Right forelimb (tissue), 1 donor: ENCODE measurements at regions not wholly inside any gene's neighbourhood (a gene's known extent, or its start where the extent isn't known, plus 50 kb on each side); places are given as distances from the start of the nearest gene placed in this dataset.
"Not testable (repeated sequence)": the region's sequence is repeated elsewhere in the genome, so short reads cannot be mapped to it uniquely, and the experiment has no call there.

Source experiments
- DNase-seq: peaks from one replicate; pipeline ENCODE4 v3.0.0-alpha.2; 2018

DNA sequence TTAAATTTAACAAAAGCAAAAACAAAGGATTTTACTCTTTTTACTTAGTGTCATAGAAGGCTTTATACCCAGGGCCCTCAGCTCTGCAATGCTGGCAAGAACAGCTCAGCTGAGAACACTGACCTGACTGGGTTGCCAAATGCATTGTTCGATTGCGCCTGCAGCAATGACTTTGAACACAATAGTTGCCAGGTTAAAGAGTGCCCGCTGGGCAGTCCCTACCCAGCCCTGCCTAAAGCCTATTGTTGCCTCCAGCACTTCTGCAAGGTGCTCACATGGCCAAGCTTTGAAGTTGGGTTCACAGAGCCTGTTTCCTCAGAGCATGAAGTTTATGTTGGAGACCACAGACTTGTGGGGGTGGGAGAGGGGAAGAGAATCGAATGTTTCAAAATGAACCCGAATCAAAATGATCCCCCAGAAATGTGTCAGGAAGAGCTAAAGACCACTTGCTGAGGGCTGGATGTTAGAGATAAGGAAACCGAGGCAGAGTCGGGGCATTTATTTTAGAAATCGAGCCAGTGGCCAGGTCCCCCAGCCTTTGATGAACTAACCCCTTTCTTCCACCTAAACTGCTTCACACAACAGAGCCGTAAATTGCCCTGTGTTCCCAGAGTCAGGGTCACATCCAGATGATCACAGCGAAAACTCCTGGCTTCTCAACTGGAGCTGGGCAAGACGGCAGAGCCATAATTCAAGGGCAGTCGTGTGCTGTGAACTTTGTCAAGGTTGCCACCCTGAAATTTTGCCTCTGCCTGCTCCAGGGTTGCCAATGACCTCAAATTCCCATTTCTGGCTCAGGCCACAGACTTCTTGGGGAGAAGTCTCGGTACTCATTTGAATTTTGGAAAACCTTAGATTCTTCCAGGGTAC, 55.0 kb downstream of the FOXA2 start:
- no peak for DNase-seq

GRCh38 chr20:22526512-22527012, 57.8 kb downstream of the FOXA2 start:
- no peak for DNase-seq

DNA sequence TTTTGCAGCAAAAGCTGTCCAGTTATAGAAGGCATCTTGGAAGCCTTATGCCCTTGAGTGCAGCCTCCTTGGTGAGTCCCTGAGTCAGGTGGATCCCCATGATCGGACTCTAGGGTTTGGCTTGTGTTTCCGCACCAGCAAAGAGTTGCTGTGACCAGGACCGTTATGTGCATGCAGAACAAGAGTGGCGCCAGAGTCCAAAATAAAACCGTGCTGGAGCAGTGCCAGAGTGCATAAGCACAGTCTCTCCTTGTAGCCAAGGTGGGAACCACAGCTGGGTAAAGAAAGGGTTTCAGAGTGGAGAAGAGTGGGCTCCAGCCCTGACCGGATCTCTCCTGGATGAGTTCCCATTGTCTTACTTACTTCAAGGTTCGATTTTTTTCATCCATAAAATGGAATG, 58.6 kb downstream of the FOXA2 start:
- no peak for DNase-seq

DNA sequence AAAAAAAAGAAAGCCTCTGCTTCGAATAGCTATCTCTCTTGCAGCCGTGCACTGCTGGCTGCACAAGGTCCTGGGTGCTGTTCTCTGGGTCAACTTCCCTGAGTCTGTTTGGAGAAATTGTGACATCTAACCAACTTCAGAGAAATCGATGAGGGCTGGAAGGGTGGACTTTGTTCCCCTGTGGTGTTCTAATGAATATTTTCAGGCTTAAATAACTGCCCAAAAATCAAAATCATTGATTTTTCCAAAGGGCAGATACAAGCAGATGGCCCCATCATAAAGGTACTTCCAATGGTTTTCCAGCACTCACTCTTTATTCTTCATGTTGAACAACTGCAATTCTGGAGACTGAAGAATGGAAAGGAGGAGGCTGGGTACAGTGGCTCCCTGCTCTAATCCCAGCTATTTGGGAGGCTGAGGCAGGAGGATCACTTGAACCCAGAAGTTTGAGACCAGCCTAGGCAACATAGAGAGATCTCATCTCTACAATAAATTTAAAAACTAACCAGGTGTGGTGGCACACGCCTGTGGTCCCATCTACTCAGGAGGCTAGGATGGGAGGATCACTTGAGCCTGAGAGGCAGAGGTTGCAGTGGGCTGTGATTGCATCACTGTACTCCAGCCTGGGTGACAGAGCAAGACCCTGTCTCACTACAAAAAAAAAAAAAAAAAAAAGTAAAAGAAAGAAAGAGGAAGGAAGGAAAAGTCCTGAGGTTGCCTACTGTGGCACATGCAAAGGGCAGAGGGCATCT, 59.1 kb downstream of the FOXA2 start:
- DNase-seq: no peak

- no peak for DNase-seq
Observed at GRCh38 chr20:22524393-22525015, 59.9 kb downstream of the FOXA2 start.

DNA sequence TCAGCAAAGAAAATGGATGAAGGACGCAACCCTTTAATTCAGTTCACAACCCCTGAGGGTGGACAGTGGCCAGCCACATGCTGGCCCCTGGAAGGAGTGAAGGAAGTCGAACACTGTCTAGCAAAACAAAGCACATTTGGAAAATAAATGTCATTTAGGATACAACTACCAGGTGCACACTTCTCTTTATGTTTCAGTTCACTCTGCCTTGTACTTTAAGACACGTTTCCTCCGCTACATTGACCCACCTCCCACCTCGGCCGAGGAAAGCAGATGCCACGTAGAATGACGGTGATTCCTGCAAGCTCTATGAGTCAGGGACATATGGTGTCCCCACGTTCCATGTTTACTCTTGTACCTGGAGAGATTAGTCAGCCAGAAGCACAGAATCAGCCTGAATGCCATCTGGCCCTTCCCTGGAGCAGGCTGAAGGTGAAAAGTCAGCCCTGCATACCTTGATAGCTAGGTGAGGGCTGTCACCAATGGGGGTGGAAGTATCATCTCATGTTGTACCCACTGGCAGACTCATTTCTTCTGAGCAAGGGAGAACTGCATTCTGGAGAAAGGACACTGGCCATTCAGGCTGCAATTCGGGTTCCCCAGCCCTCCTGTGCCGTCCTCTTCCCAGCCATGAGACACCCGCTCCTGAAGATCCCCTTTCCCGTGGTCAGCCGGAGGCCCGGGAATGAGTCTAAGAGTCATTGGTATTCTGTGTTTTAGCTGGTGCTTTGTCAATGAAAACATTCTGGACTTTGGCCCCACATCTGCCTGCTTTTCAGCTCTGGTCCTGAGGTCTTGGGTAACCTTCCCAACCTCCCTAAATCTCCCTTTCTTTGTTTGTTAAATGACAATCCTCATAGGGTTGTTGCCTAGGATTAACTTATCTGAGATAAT, 60.6 kb downstream of the FOXA2 start:
- no peak for DNase-seq

DNA sequence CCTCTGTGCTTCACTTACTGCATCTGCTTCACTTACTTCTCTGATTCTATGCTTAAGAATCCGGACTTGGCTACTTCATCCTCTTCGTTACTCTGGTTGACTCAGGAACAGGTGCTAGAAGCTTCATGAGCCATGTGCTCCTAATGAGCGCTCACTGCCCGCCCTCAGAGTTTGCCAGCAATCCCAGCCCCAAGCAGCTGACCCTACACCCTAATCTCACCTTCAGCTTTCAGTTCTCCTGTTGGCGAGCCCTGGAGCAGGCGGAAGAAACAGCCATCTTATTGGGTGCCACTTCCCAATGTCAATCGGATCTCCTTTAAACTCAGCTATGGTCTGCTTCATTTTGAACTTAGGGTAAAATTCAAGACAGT, 61.3 kb downstream of the FOXA2 start:
- DNase-seq: no peak

GRCh38 chr20:22522701-22523100, 61.7 kb downstream of the FOXA2 start:
- DNase-seq: no peak

- not testable (repeated sequence) for DNase-seq
Observed at GRCh38 chr20:22521940-22522339, 62.4 kb downstream of the FOXA2 start.

- no peak for DNase-seq
Observed at GRCh38 chr20:22520381-22520780, 64.0 kb downstream of the FOXA2 start.

DNA sequence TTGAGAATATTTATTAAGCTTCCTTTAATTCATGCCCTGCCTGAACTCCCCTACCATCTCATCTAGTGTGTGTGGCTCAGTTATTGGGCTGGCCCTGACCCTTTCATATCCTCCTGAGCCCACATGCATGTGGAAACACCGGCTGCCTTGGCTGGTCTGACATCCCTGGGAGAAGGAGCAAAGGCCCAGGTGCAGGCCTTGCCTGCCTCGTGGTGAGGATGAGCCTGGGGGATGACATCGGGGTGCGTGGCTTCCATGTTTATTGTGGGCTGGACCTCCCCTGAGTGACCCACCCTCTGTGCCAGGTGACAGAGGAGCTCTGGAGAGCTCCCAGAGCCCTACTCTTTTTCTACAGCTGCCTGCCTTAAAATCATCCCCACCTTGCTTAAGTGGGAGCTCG, 69.1 kb downstream of the FOXA2 start:
- no peak for DNase-seq

GRCh38 chr20:22513574-22513973, 70.8 kb downstream of the FOXA2 start:
- DNase-seq: no peak

GRCh38 chr20:22512911-22513489, 71.4 kb downstream of the FOXA2 start:
- DNase-seq: no peak

DNA sequence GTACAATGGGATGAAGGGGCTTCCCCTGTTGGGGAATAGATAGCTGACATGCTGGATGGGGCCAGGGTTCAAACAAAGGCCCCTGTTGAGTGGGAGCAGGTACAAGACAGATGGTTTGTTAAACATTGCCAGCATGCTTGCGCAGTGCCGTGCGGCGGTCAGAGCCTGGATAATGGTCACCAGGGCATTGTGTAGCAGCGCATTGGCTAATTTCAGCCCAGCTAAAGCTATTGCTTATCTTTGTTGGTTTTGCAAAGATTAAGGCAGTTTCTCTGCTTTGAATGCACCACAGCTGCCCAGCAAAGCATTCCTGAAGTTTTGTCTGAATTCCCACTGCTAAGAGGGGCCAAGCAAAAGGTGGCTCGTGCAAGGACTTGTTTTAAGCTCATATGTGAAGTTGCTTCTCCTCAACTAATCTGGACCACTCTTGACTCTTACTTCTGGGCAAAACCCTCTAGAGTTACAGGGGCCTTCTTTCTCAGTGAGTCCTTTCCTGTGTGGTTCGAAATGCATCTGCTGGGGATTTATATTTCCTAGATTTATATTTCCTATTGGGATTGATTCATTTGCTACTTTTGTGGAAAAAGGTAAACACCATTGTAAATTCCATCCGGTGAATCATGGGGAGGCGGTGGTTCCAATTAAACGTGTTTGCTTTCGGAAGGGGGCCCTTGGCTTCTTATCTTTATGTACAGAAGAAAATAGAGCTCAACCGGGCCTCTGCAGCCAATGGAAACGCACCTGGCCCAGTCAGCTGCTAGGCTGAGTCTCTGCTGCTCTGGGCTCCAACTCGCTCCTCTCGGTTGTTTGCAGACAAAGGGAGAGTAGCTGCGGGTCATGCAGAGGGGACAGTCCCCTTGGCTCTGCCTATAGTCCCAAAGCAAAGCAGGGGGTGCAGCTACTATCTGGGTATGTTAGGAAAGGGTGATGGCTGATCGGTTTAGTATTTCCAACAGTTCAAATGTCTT, 72.1 kb downstream of the FOXA2 start:
- no peak for DNase-seq

- DNase-seq: no peak
Observed at GRCh38 chr20:22509843-22510147, 74.6 kb downstream of the FOXA2 start.

DNA sequence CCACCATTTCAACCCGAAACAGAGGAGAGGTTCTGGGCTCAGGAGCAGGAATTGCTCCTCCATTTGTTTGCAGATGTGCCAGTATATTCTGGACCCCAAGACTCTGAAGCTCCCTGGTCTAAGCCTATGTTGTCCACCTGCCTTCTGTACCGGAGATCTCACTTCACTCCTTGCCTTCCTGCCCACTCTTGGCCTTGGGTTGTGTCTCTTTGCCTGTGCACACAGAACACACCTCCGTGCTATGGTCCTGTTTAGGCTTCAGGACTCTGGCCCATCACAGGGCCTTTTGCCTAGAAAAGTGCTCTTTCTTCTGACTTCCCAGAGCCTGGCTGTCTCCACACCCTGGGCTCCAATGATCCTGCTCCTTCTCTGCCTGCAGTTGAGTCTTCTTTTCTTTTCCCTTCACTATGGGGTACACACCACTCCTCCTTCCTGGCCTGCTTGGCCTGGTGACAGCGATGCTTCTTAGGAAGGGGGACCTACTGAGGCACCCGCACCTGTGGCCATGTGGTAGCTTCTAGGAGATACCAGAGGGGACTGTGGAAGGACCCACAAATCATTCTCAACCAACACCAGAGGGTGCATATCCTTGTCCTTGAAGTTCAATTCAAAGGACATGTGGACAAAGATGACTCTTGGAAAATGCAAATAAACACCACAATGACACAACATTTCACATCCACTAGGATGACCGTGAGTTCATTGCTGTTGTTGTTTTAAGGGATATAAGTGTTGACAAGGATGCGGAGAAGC, 75.1 kb downstream of the FOXA2 start:
- DNase-seq: no peak

GRCh38 chr20:22508426-22508825, 75.9 kb downstream of the FOXA2 start:
- DNase-seq: no peak

GRCh38 chr20:22507240-22507961, 77.0 kb downstream of the FOXA2 start:
- no peak for DNase-seq

GRCh38 chr20:22506827-22507226, 77.5 kb downstream of the FOXA2 start:
- DNase-seq: no peak
